PC-3 (cell line): ENCODE measurements at regions not wholly inside any gene's neighbourhood (a gene's known extent, or its start where the extent isn't known, plus 50 kb on each side); places are given as distances from the start of the nearest gene placed in this dataset.

ENCODE experiments used
- CTCF ChIP-seq: fragments of 300-600 bp; sonication (generic); conservative IDR thresholded peaks from 2 replicates; pipeline ENCODE4 v1.5.1; 2017; ENCODE audit warnings: antibody characterized with exemption, low read depth, mild to moderate bottlenecking, low read length
- EZH2 ChIP-seq: fragments of 300-600 bp; sonication (generic); IDR thresholded peaks from one replicate; pipeline ENCODE4 v1.6.1; 2017; ENCODE audit warnings: antibody characterized with exemption, mild to moderate bottlenecking, low read length; ENCODE audit not compliant: unreplicated experiment
- EZH2phosphoT487 ChIP-seq: fragments of 300-600 bp; sonication (generic); IDR thresholded peaks from 2 replicates; pipeline ENCODE4 v1.6.1; 2018; ENCODE audit warnings: mild to moderate bottlenecking, antibody characterized with exemption, low read length, borderline replicate concordance

- no peak for TF ChIP-seq CTCF
- no peak for TF ChIP-seq EZH2phosphoT487
- TF ChIP-seq EZH2: no peak
These were observed 68.4 kb downstream of the HSPB8 start for GRCh38 chr12:119247007-119247719.
